ENCODE measurements at regions not wholly inside any gene's neighbourhood (a gene's known extent, or its start where the extent isn't known, plus 50 kb on each side); places are given as distances from the start of the nearest gene placed in this dataset.
A peak's percentile ranks its signal among the peaks of the same experiment; 100 is the strongest.

DNA sequence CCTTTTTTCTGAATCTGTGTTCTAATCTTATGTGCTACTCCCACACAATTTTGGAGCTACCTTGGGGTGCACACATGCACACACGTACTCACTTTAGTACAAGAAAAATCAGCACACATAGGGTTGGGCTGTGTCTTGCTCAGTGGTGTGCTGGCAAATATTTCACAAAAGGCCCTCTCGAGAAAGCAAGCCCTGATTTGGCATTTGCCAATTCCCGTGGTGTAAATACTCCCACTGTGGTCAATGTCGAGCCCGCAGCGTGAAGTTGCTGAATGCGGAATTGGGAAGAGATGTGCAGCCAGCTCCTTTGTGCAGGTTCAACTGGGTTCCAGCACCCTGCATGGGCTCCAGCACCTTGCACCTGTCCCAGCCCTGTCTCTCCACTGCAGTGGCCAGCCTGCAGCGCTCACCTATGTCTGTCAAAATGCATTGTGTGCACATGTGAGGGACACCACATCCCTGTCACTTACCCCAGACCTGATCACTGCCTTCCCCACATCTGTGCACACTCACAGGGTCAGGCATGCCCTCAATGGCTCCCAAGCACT, 78.4 kb upstream of the WNT4 start:
- no peak for ATAC-seq

DNA sequence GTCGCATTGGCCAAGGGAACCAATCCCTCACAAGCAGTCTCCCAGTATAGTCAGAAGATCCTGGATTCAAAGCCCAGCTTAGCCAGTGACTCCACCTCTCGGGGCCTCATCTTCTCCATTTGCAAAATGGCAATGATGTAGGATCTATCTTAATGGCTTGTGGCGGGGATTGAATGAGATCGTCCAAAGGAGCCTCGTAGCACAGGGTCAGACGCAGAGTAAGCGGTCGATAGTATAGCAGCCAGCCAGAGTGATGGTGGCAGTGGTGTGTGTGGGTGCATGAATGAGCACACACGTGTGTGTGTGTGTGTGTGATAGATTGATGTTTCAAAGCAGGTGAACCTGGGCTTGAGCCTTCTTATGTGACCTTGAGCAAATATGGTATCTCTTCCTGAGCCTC, 79.8 kb upstream of the WNT4 start:
- no peak for ATAC-seq

DNA sequence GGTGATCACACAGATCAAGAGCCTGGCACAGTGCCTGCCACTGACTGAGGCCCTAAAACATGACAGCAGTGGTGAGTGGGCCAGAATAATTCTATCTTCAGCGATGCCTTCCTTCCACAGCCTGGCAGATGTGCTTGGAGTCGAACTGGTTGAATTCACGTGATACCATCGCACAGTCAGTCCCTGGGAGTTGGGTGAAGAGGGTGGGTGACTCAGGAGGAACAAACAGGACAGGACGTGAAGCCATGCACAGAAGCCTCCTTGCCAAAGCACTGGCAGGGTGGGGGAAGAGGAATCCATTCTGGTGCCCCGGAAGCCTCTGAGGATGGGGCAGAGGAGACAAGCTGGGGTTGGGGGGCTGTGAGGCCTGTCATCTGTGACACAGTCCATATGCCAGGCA, 80.3 kb upstream of the WNT4 start:
- no peak for ATAC-seq

DNA sequence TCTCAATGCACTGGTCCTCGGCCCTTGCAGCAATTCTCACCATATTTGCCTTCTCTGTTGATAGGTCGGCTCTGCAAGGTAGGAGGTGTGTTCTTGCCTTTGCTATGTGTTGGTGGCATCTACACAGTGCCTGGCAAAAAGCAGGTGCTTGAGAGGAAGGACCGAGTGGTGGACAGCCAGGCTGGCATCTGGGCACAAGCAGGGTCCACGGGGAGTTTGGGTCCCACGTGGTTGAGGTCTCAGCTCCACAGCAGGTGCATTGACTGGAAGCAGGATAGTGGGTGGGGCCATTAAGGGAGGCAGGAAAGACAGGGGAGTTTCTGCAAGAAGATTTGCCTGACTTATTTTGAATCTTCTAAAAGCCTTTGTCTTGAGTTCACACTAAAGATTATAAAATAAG, 81.2 kb upstream of the WNT4 start:
- no peak for ATAC-seq

DNA sequence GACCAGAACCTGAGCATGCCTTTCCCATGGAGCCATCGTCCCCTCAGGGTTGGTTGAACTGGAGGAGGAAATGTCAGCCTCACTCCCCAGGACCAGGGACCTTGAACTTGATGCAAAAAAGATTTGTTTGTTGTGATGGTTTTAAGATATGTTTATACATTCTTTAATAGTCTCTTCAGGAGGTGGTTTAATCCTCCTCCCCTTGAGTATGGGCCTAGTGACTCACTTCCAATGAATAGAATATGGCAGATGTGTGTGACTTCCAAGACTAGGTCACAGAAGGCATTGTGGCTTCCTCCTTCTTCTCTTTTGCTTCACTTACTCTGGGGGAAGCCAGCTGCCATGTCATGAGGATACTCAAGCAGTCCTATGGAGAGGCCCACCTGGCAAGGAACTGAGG, 81.7 kb upstream of the WNT4 start:
- ATAC-seq: no peak

DNA sequence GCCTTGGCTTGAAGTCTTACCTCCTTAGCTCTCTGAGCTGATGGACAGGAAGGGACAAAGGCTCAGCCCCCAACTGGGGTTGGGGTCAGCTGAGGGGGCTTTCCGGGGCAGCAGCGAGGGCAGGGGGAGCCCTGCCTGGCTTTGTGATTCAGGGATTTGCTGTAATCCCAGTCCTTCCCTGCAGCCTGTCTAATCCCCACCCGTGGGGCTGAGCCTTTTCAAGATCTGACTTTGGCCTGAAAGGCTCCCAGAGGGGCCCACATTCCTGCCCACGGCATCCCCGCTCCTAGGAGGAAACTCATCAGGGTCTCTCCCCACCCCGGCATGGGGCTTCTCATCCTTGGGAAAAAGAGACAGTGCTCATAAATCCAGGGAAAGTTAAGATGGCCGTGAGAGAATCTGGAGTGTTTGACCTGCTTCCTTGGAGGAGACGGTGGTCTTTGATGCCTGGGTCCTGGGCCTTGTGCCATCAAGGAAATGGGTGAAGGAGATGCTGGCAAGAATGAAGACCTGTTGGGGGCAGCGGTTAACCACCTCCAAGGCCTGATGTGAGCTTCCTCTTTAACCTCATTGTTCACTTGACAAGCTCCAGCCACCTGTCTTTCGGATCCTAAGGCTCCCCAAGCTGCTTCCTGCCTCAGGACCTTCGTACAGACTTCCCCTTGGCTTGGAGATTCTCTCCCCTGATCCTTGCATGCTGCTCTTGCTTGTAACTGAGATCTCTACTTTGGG, 83.1 kb upstream of the WNT4 start:
- ATAC-seq: no peak

DNA sequence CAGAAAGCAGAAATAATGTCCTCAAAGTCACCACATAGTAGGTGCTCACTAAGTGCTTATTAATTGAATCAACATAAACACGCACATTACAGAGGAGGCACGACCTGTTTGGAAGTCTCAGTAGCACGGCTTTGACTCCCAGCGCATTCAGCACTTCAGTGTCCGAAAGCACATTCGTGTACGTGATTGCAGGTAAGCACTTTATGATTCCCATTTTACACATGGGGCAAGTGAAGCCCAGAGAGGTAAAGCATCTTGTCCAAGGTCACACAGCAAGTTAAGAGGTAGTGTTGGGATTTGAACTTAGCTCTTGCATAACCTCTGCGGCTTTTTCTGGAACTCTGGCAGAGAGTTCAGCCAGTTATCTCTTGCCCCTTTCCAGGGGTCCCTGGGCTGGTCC, 85.2 kb upstream of the WNT4 start:
- no peak for ATAC-seq

DNA sequence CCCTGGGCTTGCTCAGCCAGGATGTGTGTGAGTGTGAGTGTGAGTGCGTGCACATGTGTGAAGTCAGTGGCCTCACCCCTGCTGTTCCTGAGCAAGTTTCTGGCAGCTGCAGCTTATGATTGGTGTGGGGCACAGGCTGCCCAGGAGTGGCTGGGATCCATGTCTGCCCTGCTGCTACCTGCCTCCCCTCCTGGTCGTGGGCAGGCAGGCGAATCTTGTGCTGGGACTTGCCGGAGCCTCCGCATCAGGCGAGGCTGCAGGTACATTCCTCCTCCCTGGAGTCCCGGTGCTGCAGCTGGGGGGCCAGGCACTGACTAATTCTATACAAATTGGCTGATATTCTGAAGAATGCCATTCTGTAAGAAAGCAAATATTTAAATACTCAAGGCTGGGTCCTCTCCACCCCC, 85.6 kb upstream of the WNT4 start:
- peak; percentile 53 for ATAC-seq

DNA sequence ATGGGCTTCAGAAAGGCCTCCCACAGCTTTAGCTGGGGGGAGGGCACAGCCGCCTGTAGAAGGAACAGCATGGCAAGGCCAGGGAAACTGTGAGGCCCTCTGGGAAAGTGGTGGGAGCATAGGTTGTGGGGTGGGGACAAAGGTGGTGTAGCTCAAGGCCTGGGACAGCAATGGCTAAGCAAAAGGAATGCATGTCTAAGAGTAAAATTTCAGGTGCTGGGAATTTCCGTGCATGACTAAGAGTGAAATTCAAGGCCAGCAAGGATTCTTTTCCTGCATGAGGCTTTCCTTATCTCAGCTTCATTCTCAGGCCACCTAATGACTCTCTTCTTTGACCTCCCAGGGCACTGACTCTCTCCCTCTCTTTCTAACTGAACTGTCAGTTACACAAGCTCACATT, 86.5 kb upstream of the WNT4 start:
- peak; percentile 45 for ATAC-seq

DNA sequence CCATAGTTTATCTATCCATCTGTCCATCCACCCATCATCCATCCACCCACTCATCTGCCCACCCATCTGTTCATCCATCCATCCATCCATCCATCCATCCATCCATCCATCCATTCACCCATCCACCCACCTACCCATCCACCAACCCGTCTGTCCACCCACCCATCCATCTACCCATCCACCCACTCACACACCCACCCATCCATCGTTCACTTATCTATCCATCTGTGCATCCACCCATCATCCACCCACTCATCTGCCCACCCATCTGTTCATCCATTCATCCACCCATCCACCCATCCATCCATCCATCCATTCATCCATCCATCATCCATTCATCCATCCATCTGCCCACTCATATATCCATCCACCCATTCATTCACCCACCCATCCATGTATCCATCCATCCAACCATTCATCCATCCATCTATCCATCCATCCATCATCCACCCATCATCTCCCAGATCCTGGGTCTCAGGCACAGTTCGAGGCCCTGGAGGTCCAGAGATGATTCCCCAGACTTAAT, 88.2 kb upstream of the WNT4 start:
- no peak for ATAC-seq

DNA sequence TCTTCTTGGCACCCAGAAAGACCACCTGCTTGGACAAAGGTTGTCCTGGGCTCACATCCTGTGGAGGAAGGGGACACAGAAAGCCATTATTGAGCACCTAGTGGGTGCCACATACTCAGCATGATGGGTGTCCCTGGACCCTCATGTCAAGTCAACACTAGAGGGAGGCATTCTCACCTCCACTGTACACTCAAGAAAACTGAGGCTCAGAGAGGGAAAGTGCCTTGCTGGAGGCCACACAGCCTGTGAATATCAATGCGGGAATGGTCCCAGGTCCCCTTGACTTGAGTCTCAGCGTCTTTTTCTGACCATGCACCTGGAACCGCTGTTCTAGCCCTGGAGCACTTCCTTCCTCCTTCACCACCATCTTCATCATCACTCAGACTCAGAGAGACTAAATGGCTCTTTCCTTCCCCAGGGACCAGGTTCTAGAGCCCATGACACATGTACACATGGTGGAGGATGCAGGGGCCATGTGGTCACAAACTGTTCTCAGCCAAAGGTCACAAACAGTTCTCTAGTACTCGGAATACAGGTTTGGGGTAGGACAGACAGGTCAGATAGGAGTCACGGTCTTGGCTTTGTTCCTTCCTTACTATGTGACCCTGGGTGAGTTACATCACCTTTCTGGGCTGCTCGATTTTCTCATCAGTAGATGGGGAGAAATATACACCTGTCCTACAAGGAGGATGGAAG, 89.2 kb upstream of the WNT4 start:
- ATAC-seq: peak; percentile 65

DNA sequence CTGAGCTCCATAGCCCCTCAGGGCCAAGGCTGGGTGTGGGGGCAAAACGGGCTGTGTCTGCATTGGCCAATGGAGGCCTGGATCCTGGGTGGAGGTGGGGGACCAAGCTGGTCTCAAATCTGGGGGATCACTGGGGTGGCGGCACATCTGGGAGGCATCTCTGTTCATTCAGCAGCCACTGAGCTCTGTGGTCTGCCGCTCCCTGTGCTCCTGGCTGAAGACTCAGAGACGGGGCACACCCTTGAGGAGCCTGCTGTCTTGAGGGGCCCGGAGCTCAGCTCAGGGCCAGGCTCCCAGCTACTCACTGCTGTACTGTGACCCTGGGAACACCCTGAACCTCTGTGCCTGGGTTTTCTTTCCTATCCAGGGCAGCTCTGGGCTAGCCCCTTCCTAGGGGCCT, 90.3 kb upstream of the WNT4 start:
- ATAC-seq: peak; percentile 7

DNA sequence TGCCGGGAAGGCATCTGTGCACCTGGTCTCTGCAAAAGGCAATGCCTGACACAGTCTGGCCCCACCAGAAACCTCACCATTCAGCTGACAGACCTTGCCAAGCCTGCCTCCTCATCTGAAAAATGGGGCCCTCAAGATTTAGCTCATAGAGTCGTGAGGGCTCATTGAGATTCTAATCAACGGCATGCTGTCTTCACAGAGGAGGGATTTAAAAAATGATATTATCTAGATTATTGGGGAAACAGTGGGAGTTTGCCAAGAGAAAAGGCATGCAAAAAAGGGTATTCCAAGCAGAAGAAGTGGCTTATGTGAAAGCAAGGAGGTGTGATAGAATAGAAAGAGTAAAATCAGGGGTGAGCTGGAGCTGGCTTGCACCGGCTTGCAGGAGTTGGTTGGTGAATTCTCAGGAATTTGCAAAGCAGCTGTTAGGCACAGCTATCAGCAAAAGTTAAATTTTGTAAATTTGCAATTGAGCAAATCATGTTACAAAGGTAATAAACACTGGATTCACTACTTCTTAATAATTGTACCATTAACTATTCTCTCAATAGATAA, 91.7 kb upstream of the WNT4 start:
- no peak for ATAC-seq

DNA sequence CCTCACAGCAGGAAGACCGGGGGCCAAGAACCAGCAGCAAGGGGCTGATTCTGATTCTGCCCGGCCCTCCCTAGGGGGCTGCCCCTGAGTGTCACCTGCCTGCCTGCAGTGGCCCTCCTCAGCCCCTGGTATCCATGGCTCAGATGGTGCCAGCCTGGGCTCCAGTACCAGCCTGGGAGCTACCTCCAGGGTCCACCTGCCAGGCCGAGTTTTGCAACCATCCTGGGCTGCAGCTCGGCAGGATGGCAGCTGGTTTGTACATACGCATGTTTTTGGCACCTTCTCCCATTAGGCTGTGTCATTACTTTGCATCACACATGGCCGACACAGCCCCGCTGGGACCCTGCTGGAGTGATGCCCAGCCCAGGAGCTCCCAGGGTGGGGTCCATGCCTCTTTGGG, 93.3 kb upstream of the WNT4 start:
- no peak for ATAC-seq

DNA sequence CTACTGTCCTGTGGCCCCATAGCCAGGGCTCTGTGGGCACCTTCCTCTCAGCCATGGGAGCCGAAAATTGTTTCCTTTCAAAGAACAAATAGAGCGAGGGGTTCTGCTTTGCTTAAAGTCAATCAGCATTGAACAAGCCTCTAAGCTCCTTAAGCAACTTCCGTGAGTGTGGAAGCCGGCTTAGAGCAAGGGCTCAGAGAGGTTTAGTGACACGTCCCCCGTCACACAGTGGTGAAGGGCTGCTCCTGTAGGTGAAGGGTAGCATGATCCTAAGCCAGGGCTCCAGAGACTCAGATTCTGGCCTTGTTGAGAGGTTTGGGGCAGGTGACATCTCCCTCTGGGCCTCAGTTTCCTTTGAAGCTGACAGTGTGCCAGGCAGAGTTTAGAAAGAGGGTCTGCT, 94.0 kb upstream of the WNT4 start:
- ATAC-seq: no peak

DNA sequence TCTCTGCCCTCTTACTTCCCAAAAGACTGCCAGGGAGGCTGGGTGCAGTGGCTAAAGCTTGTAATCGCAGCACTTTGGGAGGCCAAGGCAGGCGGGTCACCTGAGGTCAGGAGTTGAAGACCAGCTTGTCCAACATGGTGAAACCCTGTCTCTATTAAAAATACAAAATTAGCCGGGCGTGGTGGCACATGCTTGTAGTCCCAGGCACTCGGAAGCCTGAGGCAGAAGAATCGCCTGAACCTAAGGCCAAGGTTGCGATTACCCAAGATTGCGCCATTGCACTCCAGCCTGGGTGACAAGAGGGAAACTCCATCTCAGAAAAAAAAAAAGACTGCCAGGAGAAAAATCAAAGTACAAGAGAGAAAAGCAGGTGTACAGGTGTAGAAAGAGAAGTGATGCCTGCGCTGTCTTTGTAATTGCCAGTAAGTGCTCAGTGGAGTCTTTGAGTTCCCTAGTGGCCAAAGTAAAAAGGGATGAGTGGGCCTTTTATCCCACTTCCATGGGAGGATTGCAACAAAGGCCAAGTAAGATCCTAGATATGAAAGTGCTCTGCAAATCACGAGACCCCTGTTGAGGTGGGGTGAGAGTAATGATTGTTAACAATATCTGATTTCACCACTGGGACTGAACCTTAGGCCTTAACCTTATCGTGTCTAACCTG, 94.7 kb upstream of the WNT4 start:
- ATAC-seq: no peak

DNA sequence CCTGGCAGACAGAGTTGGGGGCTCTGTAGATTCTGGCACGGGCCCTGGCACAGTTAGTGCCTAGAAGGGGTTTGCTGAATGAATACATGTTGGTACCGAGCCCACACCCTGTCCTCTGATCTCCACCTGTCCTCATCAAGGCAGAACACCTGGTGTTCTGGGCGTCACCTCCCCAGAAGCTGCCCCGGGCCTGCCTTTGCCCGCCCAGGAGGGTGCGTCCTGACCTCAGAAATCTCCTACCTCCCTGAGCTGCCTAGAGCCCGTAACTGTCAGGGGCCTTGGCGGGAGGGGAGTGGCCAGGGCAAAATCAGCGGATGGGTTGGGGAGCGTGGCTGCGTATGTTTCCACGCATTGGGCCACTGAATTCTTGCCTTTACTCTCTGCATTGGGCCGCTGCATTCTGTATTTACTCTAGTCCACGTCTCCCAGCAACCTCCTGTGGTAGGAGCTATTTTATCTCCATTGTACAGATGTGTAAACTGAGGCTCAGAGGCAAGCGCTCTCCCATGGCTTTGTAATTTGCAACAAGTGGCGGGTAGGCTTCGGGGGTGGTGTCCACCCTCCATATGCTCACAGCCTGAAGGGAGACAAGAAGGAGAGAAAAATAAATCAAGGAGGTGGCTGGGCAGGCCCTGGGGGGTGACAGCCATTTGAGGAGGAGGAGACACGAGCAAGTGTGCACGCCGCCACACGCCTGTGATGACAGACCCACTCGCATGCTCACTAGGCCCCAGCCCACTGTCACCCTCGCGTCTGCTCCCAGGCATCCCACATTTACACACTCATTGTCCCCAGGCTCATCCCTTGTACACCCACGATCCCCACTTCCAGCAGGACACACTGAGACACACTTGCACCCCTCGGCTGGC, 95.7 kb upstream of the WNT4 start:
- ATAC-seq: peak; percentile 82

DNA sequence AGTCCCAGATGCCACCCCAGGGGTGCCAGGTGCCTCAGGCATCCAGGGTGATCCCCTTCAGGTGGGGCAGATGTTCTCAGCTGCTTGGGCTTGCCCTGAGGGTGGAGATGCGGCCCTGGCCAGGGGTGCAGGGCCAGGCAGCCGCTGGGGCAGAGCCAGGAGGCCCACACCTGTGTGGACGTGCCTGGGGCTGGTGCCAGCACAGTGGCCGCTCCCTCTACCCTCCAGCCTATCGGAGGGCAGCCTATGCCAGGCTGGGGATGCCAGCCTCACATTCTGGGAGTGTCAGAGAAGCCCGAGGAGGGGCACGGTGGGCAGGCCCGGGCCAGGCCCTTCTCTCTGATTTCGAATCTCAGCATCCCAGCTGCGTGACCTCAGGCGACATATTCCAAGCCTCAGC, 96.5 kb upstream of the WNT4 start:
- ATAC-seq: peak; percentile 79

DNA sequence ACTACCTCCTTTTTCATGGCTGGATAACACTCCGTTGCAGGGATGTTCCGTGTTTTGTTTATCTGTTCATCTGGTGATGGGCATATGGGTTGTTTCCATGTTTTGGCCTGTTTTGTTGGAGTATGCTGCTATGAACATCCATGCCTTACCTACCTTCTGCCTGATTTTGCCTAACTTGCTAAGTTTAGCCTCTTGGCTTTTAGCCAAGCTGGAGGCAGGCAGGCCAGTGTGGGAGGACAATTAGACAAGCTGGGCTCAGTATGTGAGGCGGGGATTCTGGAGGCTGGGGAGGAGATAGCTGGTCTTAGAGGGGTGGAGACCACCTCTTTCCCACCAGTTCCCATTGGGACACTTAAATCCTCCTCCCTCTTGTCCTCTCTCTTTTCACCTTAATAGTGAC, 98.4 kb upstream of the WNT4 start:
- ATAC-seq: no peak

DNA sequence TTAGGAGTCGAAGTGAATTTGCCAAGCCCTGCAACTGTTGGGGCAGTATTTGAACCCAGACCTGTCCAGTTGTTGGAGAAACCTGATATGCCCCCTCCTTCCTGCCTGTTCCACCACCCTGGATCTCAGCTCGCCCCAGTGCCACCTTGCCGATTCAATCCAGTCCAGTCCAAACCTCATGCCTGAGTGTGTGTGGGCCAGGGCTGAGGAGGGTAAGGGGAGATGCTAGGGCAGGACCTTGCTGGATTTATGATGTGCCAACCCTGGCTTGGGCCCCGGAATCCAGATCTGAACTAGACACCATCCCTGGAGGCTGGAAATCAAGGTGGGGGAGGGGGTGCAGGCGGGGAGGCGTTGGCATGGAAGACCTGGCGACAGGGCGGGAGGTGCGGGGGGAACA, 98.9 kb upstream of the WNT4 start:
- no peak for ATAC-seq

DNA sequence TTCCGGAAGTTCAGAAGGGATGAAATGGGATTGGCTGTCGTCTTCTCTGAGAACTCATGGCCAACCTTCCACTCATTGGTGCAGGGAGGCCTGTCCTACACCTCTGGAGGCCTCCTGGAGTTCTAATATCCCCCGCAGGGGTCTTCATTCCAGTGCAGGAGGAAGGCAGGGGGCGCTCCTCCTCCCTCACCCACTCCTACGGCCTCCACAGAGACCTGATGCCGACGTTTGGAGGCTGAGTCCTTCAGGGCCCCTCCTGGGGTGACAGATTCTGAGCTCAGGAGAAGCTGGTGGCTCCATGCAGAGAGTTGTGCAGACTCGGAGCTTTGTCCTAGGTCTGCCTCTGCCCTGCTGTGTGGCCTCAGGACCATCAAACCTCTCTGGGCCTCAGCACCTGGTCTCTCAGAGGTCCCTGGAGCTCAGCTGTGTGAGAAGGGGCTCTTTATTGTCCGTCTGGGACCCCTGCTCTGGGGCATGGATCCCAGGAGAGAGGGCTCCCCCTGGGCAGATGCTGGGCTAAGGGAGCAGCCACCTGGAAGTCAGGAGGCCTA, 102.3 kb upstream of the WNT4 start:
- ATAC-seq: no peak

DNA sequence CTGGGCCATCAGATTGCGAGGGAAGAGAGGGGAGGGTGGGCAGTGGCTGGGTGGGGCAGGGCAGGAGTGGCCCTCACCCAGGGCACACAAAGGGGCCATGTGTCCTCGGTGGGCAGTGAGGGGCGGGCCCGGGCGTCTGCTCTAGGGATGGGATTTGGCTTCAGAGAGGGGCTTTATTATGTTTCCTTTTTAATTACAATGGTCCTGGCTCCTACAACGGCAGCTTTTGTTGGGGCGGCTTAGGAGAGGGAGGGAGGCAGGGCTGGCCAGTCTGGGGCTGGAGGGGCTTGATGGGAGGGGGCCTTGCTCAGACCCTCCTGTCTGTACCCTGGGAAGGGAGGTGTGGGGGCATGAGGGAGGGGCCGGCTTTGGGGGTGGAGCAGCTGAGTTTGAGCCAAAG, 102.8 kb upstream of the WNT4 start:
- ATAC-seq: no peak

Measured in esophagus mucosa (tissue), 1 donor.